Prostate gland (tissue), 2 donors: ENCODE measurements at regions not wholly inside any gene's neighbourhood (a gene's known extent, or its start where the extent isn't known, plus 50 kb on each side); places are given as distances from the start of the nearest gene placed in this dataset.

Experiments used
- DNase-seq: peaks from one replicate; pipeline ENCODE4 v3.0.0-alpha.2; 2019; ENCODE audit warnings: low spot score
- H3K27ac ChIP-seq, 2 donors: fragments of 200-600 bp; sonication (generic); 2 replicates each; pipeline ENCODE4 v1.5.1; 2017 to 2019
- H3K27me3 ChIP-seq: fragments of 200-600 bp; sonication (generic); replicated peaks from 2 replicates; pipeline ENCODE4 v1.5.1; 2019; ENCODE audit not compliant: insufficient read depth
- H3K36me3 ChIP-seq, 2 donors: fragments of 200-600 bp; sonication (generic); 1 replicate in 1 of 2; 2 replicates in 1 of 2; pipeline versions ENCODE4 v1.5.1 to v1.8.1; 2017 to 2019
- H3K4me1 ChIP-seq: fragments of 200-600 bp; sonication (generic); replicated peaks from 2 replicates; pipeline ENCODE4 v1.5.1; 2019
- H3K4me3 ChIP-seq, 2 donors: fragments of 200-600 bp; sonication (generic); 2 replicates each; pipeline ENCODE4 v1.5.1; 2017 to 2019
- H3K9me3 ChIP-seq: fragments of 200-600 bp; sonication (generic); 2 replicates; pipeline ENCODE4 v1.5.1; 2017
- POLR2A ChIP-seq: fragments of 450-650 bp; IDR thresholded peaks from one replicate; pipeline ENCODE4 v1.6.1; 2016; ENCODE audit warnings: antibody characterized with exemption, mild to moderate bottlenecking
- POLR2AphosphoS5 ChIP-seq: sonication (generic); formaldehyde crosslinking; IDR thresholded peaks from one replicate; pipeline ENCODE4 v1.6.1; 2017; ENCODE audit warnings: antibody characterized with exemption
- WGBS: methylation state at CpG from one replicate; pipeline ENCODE4 v1.1.5; 2018; 5-methylcytosine and 5-hydroxymethylcytosine counted together
- intact Hi-C: fragments of 100-400 bp; cut with DNase I; formaldehyde crosslinking; loops from one replicate; pipeline ENCODE4 v1.14.2; 2022
- TF ChIP-seq, protein P1 (sequence below), 4 experiments: fragments of 200-600 bp in 2 of 4; fragments of 450-650 bp in 2 of 4; sonication (generic) in 2 of 4; IDR thresholded peaks; 1 replicate in 3 of 4; 2 replicates in 1 of 4; pipeline ENCODE4 v1.5.1; 2016 to 2019; ENCODE audit warnings: antibody characterized with exemption in 4 of 4, mild to moderate bottlenecking in 2 of 4, moderate library complexity in 2 of 4

DNA sequence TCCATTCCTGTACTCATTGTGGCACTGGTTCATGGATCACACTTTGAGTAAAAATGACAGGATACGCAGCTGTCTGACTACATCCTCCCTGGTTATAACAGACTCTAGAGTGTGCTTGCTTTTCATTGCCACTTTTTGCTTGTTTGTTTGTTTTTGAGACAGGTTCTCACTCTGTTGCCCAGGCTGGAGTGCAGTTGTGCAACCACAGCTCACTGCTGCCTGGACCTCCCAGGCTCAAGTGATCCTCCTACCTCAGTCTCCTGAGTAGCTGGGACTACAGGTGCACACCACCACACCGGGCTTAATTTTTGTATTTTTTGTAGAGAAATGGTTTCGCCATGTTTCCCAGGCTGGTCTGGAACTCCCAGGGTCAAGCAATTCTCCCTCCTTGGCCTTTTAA is 89.3 kb upstream of the ROBO2 start:
- no peak for DNase-seq
- intact Hi-C loops = no loop called here
- Histone ChIP-seq H3K4me3 (no peak overlapping the region), H3K27me3 (no peaks in the 10 kb centered on the region), H3K4me1 (no peaks in the 10 kb centered on the region), H3K36me3 (no peaks in the 10 kb centered on the region), H3K27ac (no peak overlapping the region), H3K9me3 (no peaks in the 10 kb centered on the region)
- WGBS = 96% methylated on average over 3 of the region's 3 CpGs
- TF ChIP-seq, protein P1, sequence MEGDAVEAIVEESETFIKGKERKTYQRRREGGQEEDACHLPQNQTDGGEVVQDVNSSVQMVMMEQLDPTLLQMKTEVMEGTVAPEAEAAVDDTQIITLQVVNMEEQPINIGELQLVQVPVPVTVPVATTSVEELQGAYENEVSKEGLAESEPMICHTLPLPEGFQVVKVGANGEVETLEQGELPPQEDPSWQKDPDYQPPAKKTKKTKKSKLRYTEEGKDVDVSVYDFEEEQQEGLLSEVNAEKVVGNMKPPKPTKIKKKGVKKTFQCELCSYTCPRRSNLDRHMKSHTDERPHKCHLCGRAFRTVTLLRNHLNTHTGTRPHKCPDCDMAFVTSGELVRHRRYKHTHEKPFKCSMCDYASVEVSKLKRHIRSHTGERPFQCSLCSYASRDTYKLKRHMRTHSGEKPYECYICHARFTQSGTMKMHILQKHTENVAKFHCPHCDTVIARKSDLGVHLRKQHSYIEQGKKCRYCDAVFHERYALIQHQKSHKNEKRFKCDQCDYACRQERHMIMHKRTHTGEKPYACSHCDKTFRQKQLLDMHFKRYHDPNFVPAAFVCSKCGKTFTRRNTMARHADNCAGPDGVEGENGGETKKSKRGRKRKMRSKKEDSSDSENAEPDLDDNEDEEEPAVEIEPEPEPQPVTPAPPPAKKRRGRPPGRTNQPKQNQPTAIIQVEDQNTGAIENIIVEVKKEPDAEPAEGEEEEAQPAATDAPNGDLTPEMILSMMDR (IDR thresholded peaks at IDR 0.05) = no peak
- no peak for TF ChIP-seq POLR2AphosphoS5
- no peak for TF ChIP-seq POLR2A

DNA sequence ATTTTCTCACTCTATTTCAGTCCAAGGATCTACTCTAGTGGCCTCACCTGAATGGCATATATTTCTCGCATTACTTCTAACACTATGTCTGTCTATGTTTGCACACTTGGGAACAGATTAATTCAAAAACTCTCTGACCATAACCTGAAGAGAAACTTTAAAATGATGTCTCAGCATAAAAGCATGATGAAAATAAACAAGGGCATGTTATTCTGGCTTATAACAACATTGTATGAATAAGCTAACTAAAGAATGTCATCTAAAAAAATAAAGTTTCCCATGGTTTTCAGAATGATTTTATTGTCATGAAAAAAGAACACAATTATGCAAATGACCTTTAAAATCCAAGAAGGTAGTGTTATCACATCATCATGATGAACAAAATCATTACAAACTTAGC is 85.5 kb upstream of the ROBO2 start:
- no peaks in the 10 kb centered on the region for H3K9me3 ChIP-seq
- TF ChIP-seq, protein P1 (IDR thresholded peaks at IDR 0.05) = no peak
- TF ChIP-seq POLR2AphosphoS5 (no peak), POLR2A (no peak)
- WGBS = 70% methylated on average over 1 of the region's 1 CpG

DNA sequence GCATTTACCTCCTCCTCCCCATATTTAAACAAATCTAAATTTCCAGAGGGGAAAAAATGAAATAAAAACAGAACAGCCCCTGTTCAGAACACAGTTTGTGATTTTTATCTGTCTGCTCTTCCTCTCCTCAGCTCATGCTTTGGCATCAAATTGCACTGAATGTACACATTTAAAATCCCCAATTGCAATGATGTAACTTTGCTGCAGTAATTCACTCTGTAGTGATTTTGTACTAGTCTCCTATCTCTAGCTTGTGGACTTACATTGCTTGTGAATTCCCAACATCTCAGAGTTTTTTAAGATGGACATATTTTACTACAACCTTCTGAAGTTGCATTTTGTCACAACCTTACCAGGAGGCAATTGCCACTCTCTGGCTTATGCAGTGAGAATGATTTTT is 81.6 kb upstream of the ROBO2 start:
- TF ChIP-seq POLR2AphosphoS5 (no peak), POLR2A (no peak)
- TF ChIP-seq, protein P1 (IDR thresholded peaks at IDR 0.05) = no peak
- Histone ChIP-seq H3K4me3 (no peak overlapping the region), H3K4me1 (no peaks in the 10 kb centered on the region), H3K27me3 (no peaks in the 10 kb centered on the region), H3K9me3 (no peaks in the 10 kb centered on the region), H3K36me3 (no peaks in the 10 kb centered on the region), H3K27ac (no peak overlapping the region)
- no peak for DNase-seq
- intact Hi-C loops = no loop called here

More for the DNA sequence above, 85.5 kb upstream of the ROBO2 start:
- Histone ChIP-seq H3K36me3 (no peaks in the 10 kb centered on the region), H3K4me3 (no peak overlapping the region), H3K27me3 (no peaks in the 10 kb centered on the region), H3K27ac (no peak overlapping the region), H3K4me1 (no peaks in the 10 kb centered on the region)
- no peak for DNase-seq
- intact Hi-C loops = no loop called here

DNA sequence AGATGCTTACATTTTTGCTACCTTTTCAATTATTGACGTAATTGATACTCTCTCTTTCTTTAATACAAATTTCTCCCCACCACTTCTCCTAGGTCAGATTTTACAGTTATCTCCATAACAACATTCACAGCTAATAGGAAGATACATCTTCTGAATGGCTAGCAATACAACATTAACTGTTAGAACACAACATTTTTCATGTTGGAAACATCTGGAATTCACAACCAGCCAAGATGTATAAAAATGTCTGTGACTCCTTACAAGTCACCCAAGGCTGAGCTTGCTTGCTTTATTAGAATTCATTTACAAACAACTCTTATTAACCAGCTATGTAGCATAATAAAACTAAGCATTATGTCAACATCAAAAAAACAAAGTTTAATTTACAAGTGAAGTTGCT is 81.0 kb upstream of the ROBO2 start:
- no peak for DNase-seq
- no peak overlapping the region for H3K4me3 ChIP-seq
- no peaks in the 10 kb centered on the region for H3K4me1 ChIP-seq
- H3K27me3 ChIP-seq = no peaks in the 10 kb centered on the region
- WGBS = 81% methylated on average over 1 of the region's 1 CpG
- no peak overlapping the region for H3K27ac ChIP-seq
- intact Hi-C loops = no loop called here
- no peaks in the 10 kb centered on the region for H3K9me3 ChIP-seq
- H3K36me3 ChIP-seq = no peaks in the 10 kb centered on the region
- TF ChIP-seq, protein P1 (IDR thresholded peaks at IDR 0.05) = no peak
- no peak for TF ChIP-seq POLR2AphosphoS5
- TF ChIP-seq POLR2A = no peak

DNA sequence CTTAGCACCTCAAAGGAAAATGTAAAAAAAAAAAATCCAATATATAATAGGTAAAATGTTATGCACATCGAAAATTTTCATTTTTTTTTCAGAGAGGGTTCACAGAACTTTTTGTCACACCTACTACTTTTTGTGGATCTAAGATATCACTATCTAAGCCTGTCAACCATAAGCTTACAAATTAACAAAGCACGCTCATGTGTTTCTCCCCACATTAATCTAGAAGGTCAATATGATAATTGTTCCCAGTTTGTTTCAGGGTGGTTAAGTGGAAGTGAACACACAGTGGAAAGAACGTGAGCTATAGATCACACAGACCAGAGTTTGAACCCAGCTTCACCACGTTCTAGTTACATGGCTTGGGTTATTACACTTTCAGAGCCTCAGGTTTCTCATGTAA is 78.6 kb upstream of the ROBO2 start:
- no peak for DNase-seq
- Histone ChIP-seq H3K9me3 (no peaks in the 10 kb centered on the region), H3K4me1 (no peaks in the 10 kb centered on the region), H3K4me3 (no peak overlapping the region), H3K36me3 (no peaks in the 10 kb centered on the region), H3K27me3 (no peaks in the 10 kb centered on the region), H3K27ac (no peak overlapping the region)
- intact Hi-C loops = no loop called here
- TF ChIP-seq POLR2A = no peak
- no peak for TF ChIP-seq POLR2AphosphoS5
- TF ChIP-seq, protein P1 (IDR thresholded peaks at IDR 0.05) = no peak
- 90% methylated on average over 4 of the region's 4 CpGs for WGBS
